GM21515 (cell line): ENCODE measurements at regions not wholly inside any gene's neighbourhood (a gene's known extent, or its start where the extent isn't known, plus 50 kb on each side); places are given as distances from the start of the nearest gene placed in this dataset.

Source experiments
- ATAC-seq: cut with Tn5 transposase; IDR thresholded peaks from one replicate; pipeline ENCODE4 v1.9.1; 2021; ENCODE audit not compliant: unreplicated experiment

DNA sequence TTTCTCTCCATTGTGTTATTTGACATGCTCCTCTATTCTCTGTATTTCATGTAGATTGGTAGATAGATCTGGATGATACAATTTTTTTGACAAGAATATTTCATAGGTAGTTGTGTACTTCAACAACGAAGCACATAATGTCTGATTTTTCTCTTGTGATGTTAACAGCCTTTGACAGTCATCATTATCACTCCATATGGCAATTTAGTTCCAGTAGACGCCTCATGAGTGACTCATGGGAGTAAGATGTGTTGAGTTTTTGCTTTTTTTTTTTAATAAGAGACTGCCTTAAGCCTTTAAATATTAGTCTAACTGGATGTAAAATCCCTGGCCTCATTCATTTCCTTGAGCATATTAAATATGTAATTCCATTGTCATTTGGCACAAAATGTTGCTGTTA is 123.5 kb upstream of the ZNF32 start:
- ATAC-seq = no peak

DNA sequence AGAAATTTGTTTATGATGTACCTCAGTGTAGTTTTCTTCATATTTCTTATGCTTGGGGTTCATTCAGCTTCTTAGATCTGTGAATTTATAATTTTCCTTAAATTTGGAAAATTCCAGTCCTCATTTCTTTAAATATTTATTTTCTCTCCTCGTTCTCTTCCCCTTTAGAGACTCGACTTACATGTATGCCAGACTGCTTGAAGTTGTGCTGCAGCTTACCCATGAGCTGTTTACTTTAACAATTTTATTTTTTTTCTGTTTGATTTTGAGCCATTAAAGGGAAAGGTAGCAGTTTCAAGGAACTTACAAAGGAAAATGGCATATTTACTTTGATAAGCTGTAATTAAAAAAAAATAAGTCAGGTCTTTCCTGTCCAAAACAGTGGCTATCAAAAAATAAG is 123.0 kb upstream of the ZNF32 start:
- ATAC-seq = no peak

GRCh38 chr10:43765516-43765915 is 116.8 kb upstream of the ZNF32 start:
- ATAC-seq = no peak

DNA sequence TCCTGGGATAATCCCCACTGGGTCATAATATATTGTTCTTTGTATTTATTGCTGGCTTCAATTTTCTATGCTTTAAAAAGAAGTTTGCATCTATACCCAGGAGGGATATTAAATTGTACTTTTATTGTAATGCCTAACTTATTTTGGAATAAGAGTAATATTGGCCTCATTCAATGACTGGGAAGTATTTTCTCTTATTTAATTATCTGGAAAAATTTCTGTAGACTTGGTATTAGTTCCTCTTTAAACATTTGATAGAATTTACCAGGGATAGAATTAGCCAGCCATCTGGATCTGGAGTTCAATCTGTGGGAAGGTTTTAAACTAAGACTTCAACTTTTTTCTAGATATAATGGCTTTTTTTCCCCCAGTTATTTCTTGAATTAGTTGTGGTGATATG is 115.2 kb upstream of the ZNF32 start:
- ATAC-seq = no peak

- no peak for ATAC-seq
Measured at GRCh38 chr10:43760514-43760913, 111.8 kb upstream of the ZNF32 start.

DNA sequence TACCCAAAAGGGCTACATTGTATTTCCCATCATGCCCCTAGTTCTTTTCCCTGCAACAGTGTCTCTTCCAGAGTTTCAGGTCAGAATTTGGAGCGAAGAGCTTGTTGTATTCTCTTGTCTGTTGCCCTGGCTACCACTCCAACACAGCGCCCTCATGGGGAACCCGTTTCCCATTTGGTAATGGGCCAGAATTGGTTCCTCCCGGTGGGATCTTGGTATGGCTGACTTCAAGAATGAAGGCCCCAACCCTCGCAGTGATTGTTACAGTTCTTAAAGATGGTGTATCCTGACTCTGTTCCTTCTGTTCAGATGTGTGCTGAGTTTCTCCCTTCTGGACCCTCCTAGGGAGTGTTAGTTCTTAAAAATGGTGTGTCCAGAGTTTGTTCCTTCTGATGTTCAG is 110.5 kb upstream of the ZNF32 start:
- ATAC-seq = no peak

- no peak for ATAC-seq
Measured at GRCh38 chr10:43756341-43756740, 107.7 kb upstream of the ZNF32 start.

- ATAC-seq = no peak
Measured at GRCh38 chr10:43754569-43755260, 106.0 kb upstream of the ZNF32 start.

DNA sequence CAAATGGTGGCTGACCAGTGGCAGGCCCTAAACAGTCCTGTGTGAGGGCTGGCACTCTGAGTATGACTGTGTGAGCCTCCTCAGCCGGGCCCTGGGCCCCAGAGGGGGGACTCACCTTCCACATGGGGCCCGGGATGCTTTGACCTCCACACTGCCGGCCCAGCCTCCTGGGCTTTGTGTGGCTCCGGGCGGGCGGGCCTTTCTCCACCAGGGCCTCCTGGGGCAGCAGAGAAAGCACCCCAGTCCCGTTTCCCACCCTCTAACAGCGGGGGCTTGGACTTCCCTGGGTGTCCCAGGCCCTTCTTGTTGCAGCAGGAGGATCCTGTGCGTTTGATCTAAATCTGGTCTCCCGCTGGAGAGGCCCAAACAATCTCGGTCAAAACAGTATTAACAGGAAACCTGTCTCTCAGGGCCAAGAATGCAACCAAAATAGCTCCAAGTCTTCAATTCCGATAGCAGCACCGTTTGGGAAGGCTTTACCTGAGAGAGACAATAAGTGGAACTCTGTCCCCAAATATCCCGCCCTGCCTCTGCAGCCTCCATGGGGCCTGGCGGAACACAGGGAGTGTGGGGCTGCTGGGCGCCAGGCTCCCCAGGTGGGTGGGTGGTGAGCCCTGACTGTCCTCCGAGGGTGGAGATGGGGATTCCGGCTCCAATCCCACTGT is 104.8 kb upstream of the ZNF32 start:
- no peak for ATAC-seq

DNA sequence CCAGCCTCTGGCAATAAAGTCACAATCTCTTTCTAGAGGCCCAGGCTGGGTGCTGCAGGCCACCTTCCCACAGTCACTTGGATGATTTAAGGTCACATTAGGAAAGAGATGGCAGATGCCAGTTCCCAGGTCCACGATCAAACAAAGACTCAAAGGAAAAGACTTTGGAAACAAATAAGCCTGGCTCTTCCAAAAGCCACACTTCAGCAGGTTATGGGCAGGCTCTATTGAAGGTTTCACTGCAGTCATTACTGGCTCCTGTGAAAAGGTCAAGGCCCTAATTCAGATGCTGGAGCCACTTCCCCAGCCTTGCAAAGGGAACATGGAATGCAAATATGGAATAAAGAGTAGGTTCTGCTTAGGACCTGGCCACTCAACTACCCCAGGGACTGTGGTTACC is 104.0 kb upstream of the ZNF32 start:
- no peak for ATAC-seq

DNA sequence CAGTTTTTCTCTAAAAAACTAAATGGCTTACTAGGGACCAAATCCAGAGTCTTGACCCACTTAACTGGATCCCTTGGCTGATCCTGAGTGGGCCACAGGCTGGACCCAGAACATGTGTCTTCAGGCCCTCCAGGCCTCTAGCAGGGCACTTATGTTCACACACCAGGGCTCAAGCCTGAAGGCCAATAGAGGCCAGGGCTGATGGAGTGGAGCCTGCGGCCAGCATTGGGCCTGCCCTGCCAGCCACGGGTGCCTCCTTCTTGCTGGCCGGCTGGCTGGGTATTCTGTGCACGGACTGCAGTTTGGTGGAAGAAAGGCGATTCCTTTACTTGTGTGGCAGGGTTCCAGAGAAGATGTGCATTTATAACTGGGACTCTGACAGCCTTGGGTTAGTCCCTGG is 103.0 kb upstream of the ZNF32 start:
- ATAC-seq = no peak

DNA sequence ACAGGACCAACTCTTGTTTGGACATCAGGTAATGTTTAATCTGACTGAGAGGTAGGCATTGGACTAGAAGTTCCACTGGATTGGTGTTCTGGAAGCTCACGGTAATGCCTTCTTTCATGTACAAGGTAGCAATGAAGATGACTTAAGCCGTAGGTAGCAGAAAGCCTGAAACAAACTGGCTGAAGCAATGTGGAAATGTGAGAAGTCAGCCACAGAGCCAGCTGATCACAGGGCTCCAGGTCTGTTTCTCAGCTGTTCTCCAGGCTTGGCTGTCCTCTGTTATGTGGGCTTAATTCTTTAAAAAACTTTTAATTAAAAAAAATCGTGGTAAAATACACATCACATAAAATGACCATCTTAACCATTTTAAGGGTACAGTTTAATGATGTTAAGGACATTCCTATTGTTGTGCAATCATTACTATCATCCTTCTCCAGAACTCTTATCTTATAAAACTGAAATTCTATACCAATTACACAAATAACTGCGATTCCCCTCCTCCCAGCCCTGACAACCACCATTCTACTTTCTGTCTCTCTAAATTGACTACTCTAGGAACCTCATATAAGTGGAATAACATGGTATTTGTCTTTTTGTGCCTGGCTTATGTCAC is 101.4 kb upstream of the ZNF32 start:
- no peak for ATAC-seq

DNA sequence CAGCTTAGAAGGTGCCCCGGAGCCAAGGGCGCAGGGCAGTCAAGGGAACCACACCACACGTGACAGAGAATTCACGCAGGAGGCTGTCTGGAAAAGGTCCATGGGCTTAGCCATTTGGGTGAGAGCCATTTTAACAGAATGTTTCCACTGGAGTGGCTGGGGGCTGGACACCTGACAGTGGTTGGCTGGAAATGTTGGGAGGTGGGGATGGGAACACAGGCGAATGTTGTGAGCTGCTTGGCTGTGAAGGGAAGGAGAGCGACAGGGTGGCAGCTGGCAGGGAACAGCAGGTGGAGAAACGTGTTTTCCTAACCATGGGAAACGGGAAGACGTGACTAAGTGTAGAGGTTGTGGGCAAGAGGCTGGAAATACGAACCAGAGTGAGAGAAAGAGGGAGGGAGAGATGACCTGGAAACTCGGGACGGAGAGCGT is 100.5 kb upstream of the ZNF32 start:
- ATAC-seq = no peak

DNA sequence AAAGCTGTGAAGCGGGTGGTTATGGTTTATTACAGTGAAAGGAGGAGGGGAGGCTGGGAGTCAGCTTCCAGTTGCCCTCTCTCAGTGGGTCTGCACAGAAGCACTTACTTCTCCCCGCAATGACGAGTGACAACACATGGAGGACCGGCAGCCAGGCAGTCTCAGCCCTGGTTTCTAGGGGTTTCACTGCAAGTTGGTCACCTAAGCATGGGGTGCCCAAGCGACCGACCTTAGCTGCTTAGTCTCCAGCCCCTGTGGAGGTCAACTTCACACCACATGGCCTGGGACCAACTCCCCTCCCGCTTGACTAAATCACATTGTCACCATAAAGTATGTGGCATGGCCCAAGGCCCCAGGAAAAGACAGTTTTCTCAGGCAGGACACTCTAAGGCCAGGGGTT is 99.9 kb upstream of the ZNF32 start:
- ATAC-seq = no peak

- ATAC-seq = no peak
Measured at GRCh38 chr10:43746906-43747305, 98.2 kb upstream of the ZNF32 start.

GRCh38 chr10:43739161-43739560 is 90.5 kb upstream of the ZNF32 start:
- ATAC-seq = no peak

- ATAC-seq = no peak
Measured at GRCh38 chr10:43737003-43737402, 88.3 kb upstream of the ZNF32 start.

DNA sequence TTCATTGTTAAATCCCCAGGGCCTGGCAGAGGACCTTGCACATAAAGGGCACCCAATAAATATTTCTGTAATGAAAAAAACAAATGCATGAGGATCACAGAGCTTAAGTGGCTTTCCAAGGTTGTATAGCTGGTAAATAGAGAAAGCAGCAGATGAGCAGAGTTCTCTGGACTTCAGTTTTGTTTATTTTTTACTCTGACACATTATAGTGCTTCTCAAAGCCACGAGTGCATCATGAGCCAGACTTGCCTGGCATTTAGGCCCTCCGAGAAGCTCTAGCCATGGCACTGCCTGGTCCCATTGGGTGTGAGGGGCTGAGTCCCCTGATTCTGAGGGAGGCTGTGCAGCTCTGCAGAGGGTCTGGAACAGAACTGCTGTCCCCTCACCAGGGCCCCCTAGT is 87.2 kb upstream of the ZNF32 start:
- ATAC-seq = no peak

DNA sequence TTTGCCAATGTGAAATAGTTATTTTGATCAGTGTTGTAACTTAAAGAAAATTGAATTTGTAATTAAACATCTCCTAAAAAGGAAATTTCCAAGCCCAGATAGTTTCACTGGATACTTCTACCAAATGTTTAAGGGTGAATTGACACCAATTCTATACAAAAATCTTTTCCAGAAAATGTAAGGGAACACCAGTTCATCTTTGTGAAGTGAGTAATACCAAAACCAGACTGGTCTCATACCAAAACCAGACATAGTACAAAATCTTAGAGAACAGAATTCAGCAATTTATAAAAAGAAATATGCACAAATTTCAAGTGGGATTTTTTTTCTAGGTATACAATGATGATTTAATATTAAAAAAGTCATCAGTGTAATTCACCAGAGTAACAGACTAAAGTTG is 86.0 kb upstream of the ZNF32 start:
- no peak for ATAC-seq

DNA sequence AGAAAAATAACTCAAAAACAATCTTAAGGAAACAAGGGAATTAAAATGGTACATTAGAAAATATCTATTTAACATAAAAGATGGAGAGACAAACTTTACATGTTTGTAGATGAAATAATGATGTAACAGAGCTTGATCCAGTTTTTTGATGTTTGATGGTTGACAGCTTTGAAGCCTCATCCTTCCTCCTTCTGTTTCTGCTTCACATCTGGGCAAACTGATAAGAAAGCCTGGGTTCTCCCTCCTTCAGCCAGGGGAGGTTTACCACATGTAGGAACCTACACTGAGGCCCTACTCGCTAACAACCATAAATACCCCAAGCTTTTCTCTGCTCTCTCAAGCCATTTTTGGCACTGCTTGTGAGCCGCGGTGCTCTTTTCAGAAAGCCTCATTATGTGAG is 82.8 kb upstream of the ZNF32 start:
- no peak for ATAC-seq

DNA sequence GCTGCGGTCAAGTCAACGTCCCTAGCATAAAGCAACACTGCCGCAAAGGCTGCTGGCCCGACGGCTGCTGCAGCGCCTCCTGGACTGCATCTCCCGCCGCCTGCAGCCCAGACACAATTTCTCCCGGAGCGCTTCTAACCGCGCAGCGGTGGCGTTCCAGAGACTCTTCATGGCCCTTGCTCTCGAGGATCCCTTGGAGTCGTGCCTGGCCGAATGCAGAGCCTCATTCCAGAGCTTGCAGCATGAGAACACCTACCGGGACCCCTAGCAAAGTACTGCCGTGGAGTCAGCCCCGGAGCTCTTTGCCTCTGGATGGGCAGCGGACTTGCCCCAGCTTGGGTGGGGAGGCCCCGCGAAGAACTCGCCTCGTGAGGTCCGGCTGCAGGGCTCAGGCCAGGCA is 79.7 kb upstream of the ZNF32 start:
- ATAC-seq = no peak

DNA sequence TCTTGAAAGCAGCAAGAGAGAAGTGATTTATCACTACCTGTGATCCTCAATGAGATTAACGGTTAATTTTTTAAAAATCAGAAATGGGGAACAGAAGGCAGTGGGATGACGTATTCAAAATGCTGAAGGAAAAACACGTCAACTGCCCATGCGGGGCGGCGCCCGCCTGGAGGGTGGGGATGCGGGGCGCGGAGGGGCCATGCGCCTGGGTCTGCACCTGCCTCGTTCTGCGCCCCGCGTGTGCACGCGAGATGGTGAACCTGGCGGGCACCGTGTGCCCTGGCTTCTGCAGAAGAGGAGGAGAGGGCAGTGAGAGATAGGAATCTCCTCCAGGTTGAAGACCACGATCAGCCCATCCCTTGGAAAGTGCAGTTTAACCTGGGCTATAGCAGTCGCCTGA is 79.3 kb upstream of the ZNF32 start:
- no peak for ATAC-seq

DNA sequence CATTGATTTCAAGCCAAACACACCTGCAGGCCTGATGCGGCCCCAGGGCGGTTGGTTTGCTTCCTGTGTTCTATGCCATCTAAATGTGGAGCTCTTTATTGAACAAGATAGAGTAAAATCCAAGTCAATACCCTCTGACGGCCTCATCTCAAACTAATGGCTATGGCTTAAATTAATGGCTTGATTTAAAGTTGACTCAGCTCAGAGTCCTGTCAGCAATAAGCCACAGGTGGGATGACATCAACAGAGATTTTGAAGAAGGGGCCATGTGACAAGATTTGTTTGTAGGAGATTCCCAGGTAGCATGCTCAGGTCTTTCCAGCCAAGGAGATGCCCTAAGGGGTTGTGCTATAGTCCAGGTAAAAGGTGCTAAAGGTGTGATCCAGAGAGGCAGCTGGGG is 66.7 kb upstream of the ZNF32 start:
- no peak for ATAC-seq
